GOT3 (cell line): ENCODE measurements at regions not wholly inside any gene's neighbourhood (a gene's known extent, or its start where the extent isn't known, plus 50 kb on each side); places are given as distances from the start of the nearest gene placed in this dataset.

Experiments used
- DNase-seq: peaks from one replicate; lab custom pipeline; 2025; ENCODE audit warnings: mixed read lengths; lab: John Stamatoyannopoulos, UW

- DNase-seq = no peak
Observed at GRCh38 chr15:91737151-91737818, 116.2 kb upstream of the SLCO3A1 start.

DNA sequence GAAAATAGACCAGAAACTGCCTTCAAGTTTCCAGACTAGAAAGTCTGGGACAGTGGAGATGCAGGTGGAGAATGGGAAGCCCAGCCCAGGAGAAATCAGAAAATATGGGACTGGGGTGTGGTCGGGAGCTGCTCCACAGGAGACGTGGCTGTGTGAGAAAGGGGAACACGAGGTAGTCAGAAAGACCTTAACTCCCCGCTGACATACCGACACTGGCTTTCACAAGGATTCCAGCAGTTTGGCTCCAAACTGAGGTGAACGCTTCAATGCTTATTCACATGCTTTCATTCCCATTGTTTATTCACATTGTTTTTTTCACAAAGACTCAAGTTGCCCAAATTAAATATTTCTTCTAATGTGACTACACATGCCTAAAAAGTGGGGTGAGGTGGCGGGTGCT is 111.5 kb upstream of the SLCO3A1 start:
- DNase-seq = no peak

- no peak for DNase-seq
Observed at GRCh38 chr15:91751611-91752010, 101.9 kb upstream of the SLCO3A1 start.

DNA sequence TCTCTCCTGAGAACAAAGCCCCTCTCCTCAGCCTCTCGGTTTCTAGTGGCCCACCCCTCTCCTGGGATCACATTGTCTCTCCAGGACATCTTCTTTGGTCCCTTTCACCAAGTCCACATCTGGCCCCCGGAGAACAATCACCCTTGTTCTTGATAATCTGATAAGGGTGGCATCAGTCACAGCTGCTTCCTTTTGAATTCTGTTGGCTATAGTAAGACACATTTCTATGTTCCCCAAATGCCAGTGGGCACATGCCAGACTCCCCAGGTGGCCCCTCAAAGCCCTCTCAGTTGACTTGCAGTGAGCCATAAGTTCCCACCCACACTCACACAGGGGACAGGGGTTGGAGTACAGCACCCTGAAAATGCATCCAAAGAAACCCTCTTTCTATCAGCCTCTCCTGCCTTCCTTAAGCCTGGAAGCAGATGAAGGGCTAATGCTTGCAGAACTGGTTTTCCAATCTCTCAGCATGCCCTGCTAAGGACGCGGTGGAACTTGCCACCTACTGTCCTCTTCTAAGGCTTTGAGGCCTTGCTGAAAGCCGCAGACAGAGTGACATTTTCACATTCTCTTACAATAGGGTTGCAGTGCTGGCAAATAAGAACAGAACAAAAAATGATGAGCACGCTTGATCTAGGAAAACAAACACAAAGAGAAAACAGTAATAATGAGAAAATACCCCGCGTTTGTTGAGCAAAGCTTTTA is 101.3 kb upstream of the SLCO3A1 start:
- no peak for DNase-seq

- no peak for DNase-seq
Observed at GRCh38 chr15:91759560-91759959, 93.9 kb upstream of the SLCO3A1 start.

GRCh38 chr15:91765660-91766059 is 87.8 kb upstream of the SLCO3A1 start:
- DNase-seq = no peak

DNA sequence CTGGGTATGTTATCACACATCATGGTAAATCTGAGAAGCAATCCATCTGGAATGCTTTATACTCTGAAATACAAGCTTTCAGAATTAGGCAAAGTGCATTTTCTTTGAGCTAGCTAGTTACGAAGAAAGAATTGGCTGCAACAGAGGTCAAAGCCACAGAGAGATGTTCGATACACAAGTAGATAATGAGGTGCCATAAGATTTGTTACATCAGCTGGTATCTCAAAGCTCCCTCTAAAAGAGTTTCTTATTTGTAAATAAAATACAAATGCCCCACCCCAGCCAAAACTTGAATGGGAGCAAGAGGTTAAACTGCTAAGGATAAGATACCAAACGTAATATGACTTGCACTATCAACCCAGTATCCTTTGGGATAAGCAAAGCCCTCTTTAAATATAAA is 84.0 kb upstream of the SLCO3A1 start:
- no peak for DNase-seq

GRCh38 chr15:91769894-91770293 is 83.6 kb upstream of the SLCO3A1 start:
- no peak for DNase-seq

- DNase-seq = no peak
Observed at GRCh38 chr15:91776104-91776503, 77.4 kb upstream of the SLCO3A1 start.

- DNase-seq = no peak
Observed at GRCh38 chr15:91779960-91780359, 73.5 kb upstream of the SLCO3A1 start.

- no peak for DNase-seq
Observed at GRCh38 chr15:91780387-91780786, 73.1 kb upstream of the SLCO3A1 start.

GRCh38 chr15:91782221-91782620 is 71.3 kb upstream of the SLCO3A1 start:
- DNase-seq = no peak

DNA sequence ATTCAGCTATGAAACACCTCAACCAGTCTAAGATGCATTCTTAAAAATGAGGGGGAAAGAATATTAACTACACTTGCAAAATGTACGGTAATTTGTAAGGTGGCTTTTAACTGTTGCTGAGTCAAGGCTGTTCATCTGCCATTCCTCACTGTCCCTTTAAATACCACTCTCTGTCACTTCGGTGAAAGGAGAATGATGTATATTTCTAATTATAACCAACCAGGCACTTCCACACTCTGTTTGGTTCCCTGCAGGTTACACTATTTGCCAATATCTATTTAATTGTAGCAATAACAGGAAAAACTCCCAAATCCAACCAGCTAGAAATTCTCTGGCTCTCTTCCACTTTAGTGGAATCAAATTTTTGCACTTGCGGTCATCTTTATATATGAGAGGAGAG is 70.5 kb upstream of the SLCO3A1 start:
- DNase-seq = no peak

GRCh38 chr15:91783451-91783850 is 70.1 kb upstream of the SLCO3A1 start:
- no peak for DNase-seq

DNA sequence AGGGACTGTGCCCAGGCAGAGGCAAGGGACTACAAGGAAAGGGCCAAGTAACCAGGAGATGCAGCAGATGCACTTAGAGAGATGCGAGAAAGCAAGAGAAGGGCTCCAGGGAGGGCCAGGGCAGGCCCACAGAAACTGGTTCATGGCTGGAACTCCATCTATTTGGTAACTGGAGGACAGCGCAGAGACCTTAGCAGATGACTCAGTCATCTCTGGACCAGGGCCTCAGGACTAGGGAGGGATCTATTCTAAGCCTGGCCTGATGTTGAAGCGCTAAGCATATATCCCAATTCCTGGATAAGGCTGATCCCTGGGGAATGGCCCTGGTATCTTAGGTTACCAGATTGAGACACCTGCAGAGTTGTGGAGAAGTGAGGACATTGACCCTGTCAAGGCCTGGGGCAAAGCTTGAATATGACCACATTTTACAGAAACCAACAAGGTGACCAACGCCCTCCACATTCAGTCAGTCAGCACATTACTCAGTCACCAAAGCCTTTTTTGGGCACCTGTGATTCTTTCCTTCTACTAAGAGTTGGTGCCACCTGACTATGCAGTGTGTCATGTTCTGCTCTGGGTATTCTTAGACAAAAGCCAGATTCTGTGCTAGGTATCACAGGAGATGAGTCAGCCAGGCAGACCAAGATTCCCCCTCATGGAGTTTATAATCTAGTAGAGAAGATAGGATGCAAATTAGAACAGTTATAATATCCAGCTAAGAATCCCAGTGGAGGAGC is 68.4 kb upstream of the SLCO3A1 start:
- no peak for DNase-seq

GRCh38 chr15:91787198-91787597 is 66.3 kb upstream of the SLCO3A1 start:
- no peak for DNase-seq

GRCh38 chr15:91789136-91789535 is 64.4 kb upstream of the SLCO3A1 start:
- no peak for DNase-seq

- DNase-seq = no peak
Observed at GRCh38 chr15:91790836-91791235, 62.7 kb upstream of the SLCO3A1 start.

DNA sequence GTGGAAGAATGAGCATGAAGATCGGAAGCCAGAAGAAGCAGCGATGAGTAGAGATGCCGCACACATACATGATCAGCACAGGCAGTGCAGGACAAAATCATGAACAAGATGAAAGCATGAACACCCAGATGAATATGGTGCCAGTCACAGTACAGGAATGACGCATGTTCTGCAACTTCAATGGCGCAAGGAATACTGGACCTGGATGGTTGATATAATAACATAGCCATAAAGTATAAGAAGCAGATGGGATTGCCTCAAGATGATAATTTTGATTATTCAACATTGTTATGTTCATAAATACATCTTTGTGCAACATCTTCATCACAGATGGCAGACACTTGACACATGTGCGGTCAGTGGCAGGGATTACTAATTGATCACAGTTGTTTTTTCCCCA is 59.7 kb upstream of the SLCO3A1 start:
- no peak for DNase-seq

- DNase-seq = no peak
Observed at GRCh38 chr15:91795235-91795634, 58.3 kb upstream of the SLCO3A1 start.

- DNase-seq = no peak
Observed at GRCh38 chr15:91801836-91802534, 51.5 kb upstream of the SLCO3A1 start.

GRCh38 chr15:91803260-91803659 is 50.2 kb upstream of the SLCO3A1 start:
- no peak for DNase-seq
